ENCODE measurements at regions not wholly inside any gene's neighbourhood (a gene's known extent, or its start where the extent isn't known, plus 50 kb on each side); places are given as distances from the start of the nearest gene placed in this dataset.

DNA sequence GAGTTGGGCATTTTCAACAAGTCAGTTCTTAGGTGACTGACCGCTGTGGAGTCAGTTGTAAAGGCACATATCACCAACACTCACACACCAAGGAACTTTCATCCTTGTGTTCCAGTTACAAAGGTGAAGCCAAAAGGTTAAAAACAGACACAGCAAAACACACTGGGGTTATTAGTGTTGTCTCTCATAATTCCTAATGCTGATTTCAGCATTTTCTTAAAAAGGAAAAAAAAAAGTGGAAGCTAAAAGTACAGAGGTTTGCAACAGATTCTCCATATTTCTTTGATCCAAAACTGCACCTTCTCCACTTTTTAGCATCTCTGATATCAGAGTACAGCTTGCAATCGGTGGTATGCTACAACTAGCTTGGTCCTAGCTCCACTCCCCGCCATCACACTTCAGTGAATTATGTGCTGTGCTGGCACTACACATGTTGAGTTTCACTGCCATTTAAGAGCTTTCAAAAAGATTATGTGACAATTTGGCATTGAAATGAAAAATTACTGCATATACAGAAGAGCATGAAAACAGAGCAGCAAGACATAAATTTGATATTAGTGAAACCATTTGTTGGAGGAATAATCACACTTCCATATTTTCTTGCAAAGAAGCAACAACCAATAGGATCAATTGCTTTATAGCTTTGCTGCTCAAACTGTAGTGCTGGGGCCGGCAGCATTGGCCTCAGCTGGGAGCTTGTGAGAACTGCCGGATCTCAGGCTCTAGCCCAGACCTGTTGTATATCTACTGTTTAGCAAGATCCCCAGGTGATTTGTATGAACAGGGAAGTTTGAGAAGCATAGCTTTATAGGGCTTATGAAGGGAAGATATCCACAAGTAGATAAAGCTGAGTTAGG is 62.3 kb upstream of the DAPL1 start:
- no peak for DNase-seq (ENCODE audit: low read depth)

DNA sequence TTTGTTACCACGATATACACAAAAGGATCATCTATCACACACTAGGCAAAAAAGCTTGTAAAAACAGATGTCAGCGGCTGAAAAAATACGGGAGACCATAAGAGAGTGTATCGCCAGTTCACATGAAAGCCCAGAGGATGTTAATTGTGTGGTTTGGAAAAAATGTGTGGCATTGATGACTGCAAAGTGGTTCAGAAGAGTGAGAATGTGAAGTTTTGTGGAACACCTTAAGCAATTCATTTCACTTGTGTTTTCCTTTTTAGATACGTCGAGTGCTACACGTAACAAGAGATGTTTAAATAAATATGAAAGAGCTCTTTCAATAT is 61.7 kb upstream of the DAPL1 start:
- DNase-seq (ENCODE audit: low read depth), result no peak

DNA sequence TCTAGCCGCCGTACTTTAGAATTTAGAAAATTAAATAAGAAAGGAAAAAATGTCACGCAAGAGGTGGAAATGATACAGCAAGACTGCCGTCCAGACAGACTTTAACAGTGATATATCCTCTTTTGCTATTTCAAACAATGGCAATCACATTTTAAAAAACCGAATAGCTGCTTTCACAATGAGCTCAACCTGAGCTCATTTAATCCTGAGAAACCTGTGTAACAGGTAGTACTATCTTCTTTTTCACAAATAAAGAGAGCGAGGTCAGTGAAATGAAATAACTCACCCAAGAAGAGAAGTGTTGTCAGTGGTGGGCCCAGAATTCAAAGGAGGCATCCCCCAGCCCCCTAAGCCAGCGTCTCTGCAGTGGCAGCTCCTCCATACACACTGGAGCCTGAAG is 60.7 kb upstream of the DAPL1 start:
- no peak for DNase-seq (ENCODE audit: low read depth)

DNA sequence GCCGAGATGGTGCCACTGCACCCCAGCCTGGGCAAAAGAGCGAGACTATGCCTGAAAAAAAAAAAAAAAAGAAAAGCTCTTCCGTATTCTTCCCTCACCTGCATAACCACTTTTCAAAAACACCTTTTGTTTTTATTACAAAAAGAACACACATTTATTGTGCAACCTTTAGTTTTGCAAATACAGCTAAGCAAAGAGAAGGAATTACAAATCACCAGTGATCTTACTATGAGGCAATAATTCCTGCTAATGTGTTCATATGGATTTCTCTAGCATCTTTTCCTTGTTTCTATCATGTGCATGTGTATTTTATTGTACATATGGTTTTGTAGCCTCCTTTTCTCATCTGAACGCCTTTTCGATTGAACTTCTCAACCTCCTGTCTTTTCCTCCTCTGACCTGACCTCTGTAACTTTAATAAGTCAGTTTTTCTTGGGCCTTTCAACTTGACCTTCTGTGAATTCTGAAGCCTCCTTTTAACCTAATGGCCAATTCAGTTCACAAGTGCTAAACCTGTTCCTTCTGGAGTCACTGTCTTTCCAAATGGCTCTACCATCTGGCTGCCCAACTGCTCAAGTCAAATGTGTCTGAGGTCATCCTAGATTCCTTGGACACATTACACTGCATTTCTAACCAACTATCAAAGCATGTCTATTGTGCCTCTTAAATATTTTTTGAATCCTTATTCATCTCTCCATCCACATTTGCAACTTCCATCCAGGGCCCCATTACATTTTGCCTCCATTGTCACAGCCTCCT is 59.1 kb upstream of the DAPL1 start:
- DNase-seq (ENCODE audit: low read depth), result no peak

DNA sequence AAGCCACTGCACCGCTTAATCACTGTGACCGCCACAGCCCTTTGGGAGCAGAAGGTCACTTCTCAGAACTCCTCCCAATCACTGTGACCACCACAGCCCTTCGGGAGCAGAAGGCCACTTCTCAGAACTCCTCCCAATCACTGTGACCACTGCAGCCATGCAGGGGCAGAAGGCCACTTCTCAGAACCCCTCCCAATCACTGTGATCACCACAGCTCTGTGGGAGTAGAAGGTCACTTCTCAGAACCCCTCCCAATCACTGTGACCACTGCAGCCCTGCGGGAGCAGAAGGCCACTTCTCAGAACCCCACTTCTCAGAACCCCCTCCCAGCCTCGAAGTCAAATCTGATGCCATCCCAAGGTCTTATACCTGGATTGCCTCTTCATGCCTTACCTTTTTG is 56.8 kb upstream of the DAPL1 start:
- no peak for DNase-seq (ENCODE audit: low read depth)

DNA sequence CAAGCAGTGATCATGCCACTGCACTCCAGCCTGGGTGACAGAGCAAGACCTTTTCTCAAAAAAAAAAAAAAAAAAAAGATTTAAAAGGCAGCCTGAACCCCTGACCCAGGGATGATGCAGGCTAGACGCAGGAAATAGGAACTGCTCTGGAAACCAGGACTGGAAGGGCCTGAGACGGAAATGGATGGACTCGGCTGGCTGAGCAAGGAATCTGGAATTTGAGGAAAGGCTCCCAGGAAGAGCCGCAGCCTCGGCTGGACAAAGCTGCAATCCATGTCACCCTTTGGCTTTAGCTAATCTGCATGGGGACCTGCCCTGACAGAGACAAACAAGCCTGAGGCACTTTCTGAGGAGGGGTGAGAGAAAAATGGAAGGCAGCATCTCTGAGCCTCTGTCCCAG is 55.0 kb upstream of the DAPL1 start:
- no peak for DNase-seq (ENCODE audit: low read depth)

DNA sequence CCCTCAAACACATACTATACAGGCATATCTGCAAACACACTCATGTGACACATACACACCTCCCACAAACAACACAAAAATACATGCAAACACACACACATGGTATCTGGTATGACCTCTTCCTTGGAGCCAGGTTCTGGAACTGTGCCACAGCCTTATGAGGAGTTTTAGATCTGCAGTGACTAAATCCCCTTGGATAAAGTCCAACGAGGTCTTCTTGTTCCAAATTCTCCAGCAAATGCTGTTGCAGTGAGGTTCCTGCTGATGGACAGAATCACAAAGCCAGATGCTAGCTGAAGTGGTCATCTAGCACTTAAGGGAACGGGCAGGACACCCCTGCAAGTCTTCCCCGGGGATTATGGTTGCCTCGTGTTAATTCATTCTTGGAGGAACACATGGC is 54.5 kb upstream of the DAPL1 start:
- DNase-seq (ENCODE audit: low read depth), result peak; percentile 59

DNA sequence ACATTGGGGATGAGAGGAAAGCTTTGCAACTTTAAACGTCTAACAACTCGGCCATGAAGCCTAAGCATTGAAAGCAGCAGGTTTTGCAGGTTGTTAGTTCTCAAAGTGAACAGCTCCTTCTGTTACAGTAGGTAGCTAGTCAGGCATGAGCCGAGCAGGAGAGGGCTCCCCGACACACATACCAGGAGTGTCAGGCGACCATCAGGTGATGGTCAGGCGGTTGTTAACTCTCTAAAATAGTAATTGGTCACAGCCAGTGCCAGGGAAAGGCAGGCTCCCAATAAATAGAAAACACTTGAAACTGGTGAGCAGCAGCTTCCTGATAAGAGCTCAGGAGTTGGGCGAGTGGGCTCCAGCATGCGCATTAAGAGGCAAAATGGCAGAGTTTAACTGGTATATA is 53.5 kb upstream of the DAPL1 start:
- DNase-seq (ENCODE audit: low read depth), result no peak

DNA sequence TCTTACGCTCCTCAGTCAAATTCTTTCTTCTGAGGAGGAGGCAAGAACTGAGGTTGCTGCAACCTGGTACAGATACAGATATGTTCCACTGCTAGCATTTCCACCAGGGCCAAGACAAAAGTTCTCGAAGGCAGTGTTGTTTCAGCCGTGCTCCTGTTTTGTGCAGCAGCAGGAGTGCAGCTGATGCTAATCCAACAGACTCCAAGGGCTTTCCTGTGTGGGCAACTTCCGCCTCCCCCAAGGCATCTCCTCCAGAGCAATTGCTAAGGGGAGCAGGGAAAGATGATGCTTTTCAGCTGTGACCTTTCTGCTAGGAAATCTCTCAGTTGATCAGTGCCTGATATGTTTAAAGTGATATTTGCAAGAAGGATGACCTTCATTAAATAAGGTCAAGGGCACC is 52.6 kb upstream of the DAPL1 start:
- DNase-seq (ENCODE audit: low read depth), result no peak

DNA sequence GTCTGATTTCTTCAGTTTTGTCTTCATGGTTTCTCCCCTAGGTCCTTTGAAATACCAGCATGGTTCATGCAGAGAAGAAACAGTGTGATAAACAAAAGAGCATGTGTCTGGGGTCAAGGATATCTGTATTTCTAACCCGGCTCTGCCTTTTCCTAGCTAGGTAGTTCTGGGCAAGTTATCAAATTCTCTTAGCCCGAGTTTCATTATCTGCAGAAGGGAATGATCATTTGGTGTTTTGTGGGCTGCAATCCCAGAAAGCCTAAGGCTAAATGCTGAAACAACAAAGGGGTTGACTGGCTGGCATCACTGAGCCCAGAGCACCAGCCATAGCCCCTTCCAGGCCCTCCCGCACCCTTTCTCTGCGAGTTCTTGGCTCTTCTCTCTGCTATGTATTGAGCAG is 51.7 kb upstream of the DAPL1 start:
- no peak for DNase-seq (ENCODE audit: low read depth)

DNA sequence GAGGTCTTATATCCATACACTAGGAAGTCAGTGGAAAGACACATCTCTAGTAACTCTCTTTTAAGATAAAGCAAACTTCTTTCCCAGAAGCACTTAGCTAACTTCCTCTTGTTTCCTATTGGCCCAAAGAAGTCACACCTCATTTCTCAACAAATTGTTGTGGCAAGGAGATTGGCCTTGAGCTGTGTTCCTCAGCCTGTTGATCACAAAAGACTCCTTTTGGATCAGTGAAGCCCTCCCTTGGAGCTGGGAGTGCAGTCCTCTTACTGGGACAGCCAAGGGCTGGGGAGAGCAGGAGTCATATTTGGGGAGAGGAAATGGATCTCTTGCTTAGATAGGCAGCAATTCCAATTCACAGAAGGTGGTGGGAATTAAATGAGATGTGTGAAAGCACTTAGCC is 51.2 kb upstream of the DAPL1 start:
- no peak for DNase-seq (ENCODE audit: low read depth)

DNA sequence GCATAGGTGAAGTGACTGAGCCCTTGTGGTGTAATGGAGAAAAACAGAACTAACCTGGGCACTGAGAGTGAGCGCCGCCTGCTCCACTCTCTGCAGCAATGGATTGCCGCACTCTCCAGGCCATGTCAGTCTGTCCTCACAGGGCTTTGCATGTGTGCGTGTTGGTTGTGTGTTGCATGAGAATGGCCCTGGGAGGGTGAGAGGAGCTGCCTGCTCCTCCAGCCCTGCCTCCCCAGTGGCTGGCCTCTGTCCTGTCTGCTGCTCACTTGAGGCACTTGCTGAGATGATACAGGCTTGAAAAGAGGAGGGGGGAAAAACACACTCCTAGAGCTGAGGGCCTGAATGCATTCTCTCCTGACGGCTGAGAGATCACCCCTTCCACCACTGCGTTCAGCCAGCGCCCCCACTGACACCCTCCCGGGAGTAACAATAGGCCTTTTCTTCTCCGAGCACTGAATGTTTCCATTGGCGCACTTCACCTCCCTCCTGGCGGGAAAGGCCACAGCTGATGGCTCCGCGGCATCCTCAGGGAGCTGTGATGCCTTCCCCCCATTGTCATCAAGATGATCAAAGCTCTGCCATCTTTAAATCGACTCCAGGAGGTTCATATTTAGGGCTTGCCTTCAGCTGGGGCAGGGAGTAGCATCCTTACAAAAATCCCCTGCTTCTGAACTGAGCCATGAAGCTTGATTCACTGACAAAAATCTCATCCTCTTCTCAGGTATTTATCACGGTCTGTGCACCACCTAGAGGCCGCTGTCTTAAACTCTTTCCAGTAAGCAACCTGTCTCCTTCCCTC is 49.9 kb upstream of the DAPL1 start:
- DNase-seq (ENCODE audit: low read depth), result no peak
